H9 (cell line): ENCODE measurements at regions not wholly inside any gene's neighbourhood (a gene's known extent, or its start where the extent isn't known, plus 50 kb on each side); places are given as distances from the start of the nearest gene placed in this dataset.

Source experiments
- DNase-seq: peaks from one replicate; pipeline ENCODE4 v3.0.0-alpha.2; 2017
- H2AFZ ChIP-seq: one replicate; pipeline ENCODE4 v1.6.1; 2013; ENCODE audit warnings: mild to moderate bottlenecking, low read length, control low read depth, moderate library complexity
- H2AK5ac ChIP-seq: 2 replicates; pipeline ENCODE4 v1.6.1; 2013; ENCODE audit warnings: low read length, control low read depth, mixed read lengths; ENCODE audit not compliant: insufficient read length
- H2BK120ac ChIP-seq: one replicate; pipeline ENCODE4 v1.6.1; 2013; ENCODE audit warnings: low read depth, mild to moderate bottlenecking, low read length, control low read depth, inconsistent platforms; ENCODE audit not compliant: poor library complexity, severe bottlenecking
- H2BK12ac ChIP-seq: 2 replicates; pipeline ENCODE4 v1.6.1; 2013; ENCODE audit warnings: low read length, control low read depth, mixed read lengths, low read depth; ENCODE audit not compliant: insufficient read length
- H2BK15ac ChIP-seq: 2 replicates; pipeline ENCODE4 v1.6.1; 2013; ENCODE audit warnings: low read depth, low read length, control low read depth
- H2BK20ac ChIP-seq: one replicate; pipeline ENCODE4 v1.6.1; 2013; ENCODE audit warnings: low read depth, mild to moderate bottlenecking, low read length, control low read depth, inconsistent platforms; ENCODE audit not compliant: poor library complexity, severe bottlenecking
- H2BK5ac ChIP-seq: 2 replicates; pipeline ENCODE4 v1.6.1; 2013; ENCODE audit warnings: low read length, control low read depth, mixed read lengths; ENCODE audit not compliant: insufficient read length
- H3K14ac ChIP-seq: 2 replicates; pipeline ENCODE4 v1.6.1; 2013; ENCODE audit warnings: low read length, control low read depth; ENCODE audit not compliant: insufficient read depth
- H3K18ac ChIP-seq: 2 replicates; pipeline ENCODE4 v1.6.1; 2013; ENCODE audit warnings: low read depth, mild to moderate bottlenecking, mixed read lengths, low read length, control low read depth; ENCODE audit not compliant: insufficient read length
- H3K23ac ChIP-seq: 2 replicates; pipeline ENCODE4 v1.6.1; 2013; ENCODE audit warnings: low read length, control low read depth, mixed read lengths, low read depth; ENCODE audit not compliant: insufficient read length
- H3K23me2 ChIP-seq: 2 replicates; pipeline ENCODE4 v1.6.1; 2013; ENCODE audit warnings: low read depth, mild to moderate bottlenecking, mixed read lengths, low read length, control low read depth; ENCODE audit not compliant: insufficient read length, poor library complexity, severe bottlenecking
- H3K27ac ChIP-seq: 2 replicates; pipeline ENCODE4 v1.5.1; 2013; ENCODE audit warnings: low read length, control low read depth, mixed read lengths, low read depth; ENCODE audit not compliant: insufficient read length
- H3K27me3 ChIP-seq: 2 replicates; pipeline ENCODE4 v1.6.1; 2013; ENCODE audit warnings: low read length, control low read depth, inconsistent platforms; ENCODE audit not compliant: insufficient read depth
- H3K4ac ChIP-seq: 2 replicates; pipeline ENCODE4 v1.6.1; 2013; ENCODE audit warnings: low read depth, mild to moderate bottlenecking, control low read depth, inconsistent platforms, low read length, moderate library complexity
- H3K4me1 ChIP-seq: 2 replicates; pipeline ENCODE4 v1.6.1; 2013; ENCODE audit warnings: low read length, control low read depth, inconsistent platforms; ENCODE audit not compliant: insufficient read depth
- H3K4me2 ChIP-seq: 2 replicates; pipeline ENCODE4 v1.6.1; 2013; ENCODE audit warnings: low read length, control low read depth, mixed read lengths; ENCODE audit not compliant: insufficient read length, insufficient read depth
- H3K56ac ChIP-seq: 2 replicates; pipeline ENCODE4 v1.6.1; 2013; ENCODE audit warnings: low read depth, mild to moderate bottlenecking, mixed read lengths, low read length, control low read depth; ENCODE audit not compliant: insufficient read length
- H3K79me1 ChIP-seq: 2 replicates; pipeline ENCODE4 v1.6.1; 2013; ENCODE audit warnings: low read depth, mild to moderate bottlenecking, moderate library complexity, low read length, control low read depth, inconsistent platforms; ENCODE audit not compliant: insufficient read depth, poor library complexity, severe bottlenecking
- H3K79me2 ChIP-seq: 2 replicates; pipeline ENCODE4 v1.6.1; 2013; ENCODE audit warnings: low read length, control low read depth, inconsistent platforms; ENCODE audit not compliant: insufficient read depth
- H3K9ac ChIP-seq: 2 replicates; pipeline ENCODE4 v1.6.1; 2013; ENCODE audit warnings: low read length, control low read depth, mixed read lengths; ENCODE audit not compliant: insufficient read length; ENCODE audit errors: extremely low read depth
- H3K9me3 ChIP-seq: one replicate; pipeline ENCODE4 v1.6.1; 2013; ENCODE audit warnings: low read depth, low read length, inconsistent platforms; ENCODE audit not compliant: control insufficient read depth
- H3T11ph ChIP-seq: one replicate; pipeline ENCODE4 v1.6.1; 2013; ENCODE audit warnings: mild to moderate bottlenecking, low read length, control low read depth, inconsistent platforms
- H4K20me1 ChIP-seq: one replicate; pipeline ENCODE4 v1.6.1; 2013; ENCODE audit not compliant: control insufficient read depth, insufficient read length, insufficient read depth
- H4K5ac ChIP-seq: 2 replicates; pipeline ENCODE4 v1.6.1; 2013; ENCODE audit warnings: low read depth, mild to moderate bottlenecking, mixed read lengths, low read length, control low read depth; ENCODE audit not compliant: insufficient read length
- H4K8ac ChIP-seq: replicated peaks from 2 replicates; pipeline ENCODE4 v1.6.1; 2013; ENCODE audit warnings: low read length, control low read depth, mixed read lengths, low read depth; ENCODE audit not compliant: insufficient read length
- H4K91ac ChIP-seq: 2 replicates; pipeline ENCODE4 v1.6.1; 2013; ENCODE audit warnings: low read depth, mild to moderate bottlenecking, moderate library complexity, mixed read lengths, low read length, control low read depth; ENCODE audit not compliant: insufficient read length
- H3K27ac Mint-ChIP-seq, 3 experiments: 2 replicates in 2 of 3; 3 replicates in 1 of 3; pipeline ENCODE4 v1.8.0; 2020 to 2021; ENCODE audit warnings: mixed read lengths in 3 of 3, mild to moderate bottlenecking in 1 of 3, moderate library complexity in 1 of 3
- H3K27me3 Mint-ChIP-seq: 2 replicates; pipeline ENCODE4 v1.8.0; 2021; ENCODE audit warnings: low read depth, mild to moderate bottlenecking, moderate library complexity, mixed read lengths
- H3K36me3 Mint-ChIP-seq, 3 experiments: 2 replicates in 2 of 3; 3 replicates in 1 of 3; pipeline ENCODE4 v1.8.0; 2020 to 2021; ENCODE audit warnings: low read depth in 3 of 3, mixed read lengths in 3 of 3; ENCODE audit not compliant: insufficient read depth in 1 of 3
- H3K4me1 Mint-ChIP-seq, 2 experiments: 2 replicates each; pipeline ENCODE4 v1.8.0; 2020; ENCODE audit warnings: mixed read lengths in 2 of 2
- H3K4me3 Mint-ChIP-seq, 2 experiments: 2 replicates in 1 of 2; 3 replicates in 1 of 2; pipeline ENCODE4 v1.8.0; 2020 to 2021; ENCODE audit warnings: mild to moderate bottlenecking in 2 of 2, mixed read lengths in 2 of 2, moderate library complexity in 1 of 2
- H3K9me3 Mint-ChIP-seq, 2 experiments: 2 replicates in 1 of 2; 3 replicates in 1 of 2; pipeline ENCODE4 v1.8.0; 2020; ENCODE audit warnings: mild to moderate bottlenecking in 2 of 2, mixed read lengths in 2 of 2, moderate library complexity in 1 of 2
- WGBS: extraction: QIAGEN DNeasy Blood & Tissue Kit; methylation state at CpG from one replicate; pipeline ENCODE4 v1.1.7; 2013; ENCODE audit warnings: missing lambda C conversion rate, low lambda C conversion rate, mixed read lengths; ENCODE audit not compliant: insufficient read length; ENCODE audit errors: extremely low coverage; 5-methylcytosine and 5-hydroxymethylcytosine counted together
- TF ChIP-seq, protein P1 (sequence below): fragments of 200-600 bp; sonication (generic); conservative IDR thresholded peaks from 3 replicates; pipeline ENCODE4 v1.8.0; 2021; ENCODE audit warnings: antibody characterized with exemption, mild to moderate bottlenecking

DNA sequence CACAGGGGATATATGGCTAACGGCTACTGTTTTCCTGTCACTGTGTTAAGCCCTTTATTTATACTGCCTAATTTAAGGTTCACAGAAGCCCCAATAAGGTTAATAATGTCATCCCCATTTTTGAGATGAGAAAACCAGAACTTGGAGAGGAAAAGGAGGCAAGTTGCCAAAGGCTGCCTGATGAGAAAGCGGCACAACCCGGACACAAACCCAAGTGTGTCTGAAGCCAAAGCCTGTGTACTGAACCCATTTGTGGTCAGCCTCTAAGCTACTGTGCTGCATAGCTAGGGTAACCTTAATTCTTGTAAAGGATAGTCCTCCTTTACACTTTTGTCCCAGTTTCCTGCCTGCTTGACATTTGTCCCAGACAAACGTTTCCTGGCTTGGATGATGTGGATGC is 954.7 kb upstream of the FANCL start:
- Mint-ChIP-seq H3K27me3 (no peaks in the 10 kb centered on the region), H3K9me3 (peaks cover 13 to 14% of the 10 kb centered on the region in 2 experiments), H3K4me1 (no peaks in the 10 kb centered on the region), H3K27ac (no peak overlapping the region), H3K4me3 (no peak overlapping the region), H3K36me3 (peaks cover 0 to 12% (median 2%) of the 10 kb centered on the region in 3 experiments; a peak in 3 of 7 replicates)
- Histone ChIP-seq H3K27ac (no peak overlapping the region), H3K9me3 (no peaks in the 10 kb centered on the region), H3K27me3 (no peaks in the 10 kb centered on the region), H2AFZ (no peak overlapping the region), H2BK20ac (no peak overlapping the region), H3K14ac (no peak overlapping the region), H2AK5ac (no peak overlapping the region), H4K91ac (no peak overlapping the region), H4K8ac (no peak overlapping the region), H3K9ac (no peak overlapping the region), H3K18ac (no peak overlapping the region), H3K4me1 (no peaks in the 10 kb centered on the region), H2BK120ac (no peak overlapping the region), H3T11ph (no peak overlapping the region), H2BK15ac (no peak overlapping the region), H2BK12ac (no peak overlapping the region), H3K79me1 (no peaks in the 10 kb centered on the region), H3K23me2 (no peaks in the 10 kb centered on the region), H3K56ac (no peak overlapping the region), H3K4me2 (no peak overlapping the region), H3K4ac (no peak overlapping the region), H2BK5ac (no peak overlapping the region), H4K20me1 (no peaks in the 10 kb centered on the region), H3K79me2 (no peaks in the 10 kb centered on the region), H4K5ac (no peak overlapping the region), H3K23ac (no peak overlapping the region)
- TF ChIP-seq, protein P1, sequence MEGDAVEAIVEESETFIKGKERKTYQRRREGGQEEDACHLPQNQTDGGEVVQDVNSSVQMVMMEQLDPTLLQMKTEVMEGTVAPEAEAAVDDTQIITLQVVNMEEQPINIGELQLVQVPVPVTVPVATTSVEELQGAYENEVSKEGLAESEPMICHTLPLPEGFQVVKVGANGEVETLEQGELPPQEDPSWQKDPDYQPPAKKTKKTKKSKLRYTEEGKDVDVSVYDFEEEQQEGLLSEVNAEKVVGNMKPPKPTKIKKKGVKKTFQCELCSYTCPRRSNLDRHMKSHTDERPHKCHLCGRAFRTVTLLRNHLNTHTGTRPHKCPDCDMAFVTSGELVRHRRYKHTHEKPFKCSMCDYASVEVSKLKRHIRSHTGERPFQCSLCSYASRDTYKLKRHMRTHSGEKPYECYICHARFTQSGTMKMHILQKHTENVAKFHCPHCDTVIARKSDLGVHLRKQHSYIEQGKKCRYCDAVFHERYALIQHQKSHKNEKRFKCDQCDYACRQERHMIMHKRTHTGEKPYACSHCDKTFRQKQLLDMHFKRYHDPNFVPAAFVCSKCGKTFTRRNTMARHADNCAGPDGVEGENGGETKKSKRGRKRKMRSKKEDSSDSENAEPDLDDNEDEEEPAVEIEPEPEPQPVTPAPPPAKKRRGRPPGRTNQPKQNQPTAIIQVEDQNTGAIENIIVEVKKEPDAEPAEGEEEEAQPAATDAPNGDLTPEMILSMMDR: no peak
- no CpG with 5 or more reads among the region's 4 CpGs for WGBS
- DNase-seq: no peak
